NCI-H146 treated with DMSO at 0.1 percent for 48 hours (cell line): ENCODE measurements at regions not wholly inside any gene's neighbourhood (a gene's known extent, or its start where the extent isn't known, plus 50 kb on each side); places are given as distances from the start of the nearest gene placed in this dataset.

Source experiments
- DNase-seq: peaks from one replicate; lab custom pipeline; 2025; ENCODE audit not compliant: unreplicated experiment; lab: John Stamatoyannopoulos, UW

- DNase-seq, result no peak
These were observed 133.5 kb upstream of the MBL2 start for GRCh38 chr10:52906046-52906445.

GRCh38 chr10:52903397-52903938 lies 130.9 kb upstream of the MBL2 start:
- DNase-seq, result no peak

GRCh38 chr10:52900593-52900992 lies 128.0 kb upstream of the MBL2 start:
- no peak for DNase-seq

GRCh38 chr10:52897162-52897561 lies 124.6 kb upstream of the MBL2 start:
- DNase-seq, result no peak

- DNase-seq, result no peak
These were observed 122.5 kb upstream of the MBL2 start for GRCh38 chr10:52895059-52895458.

GRCh38 chr10:52890281-52890680 lies 117.7 kb upstream of the MBL2 start:
- no peak for DNase-seq

GRCh38 chr10:52889611-52890010 lies 117.0 kb upstream of the MBL2 start:
- no peak for DNase-seq

GRCh38 chr10:52883996-52884871 lies 111.7 kb upstream of the MBL2 start:
- peak; percentile 55 for DNase-seq

- DNase-seq, result no peak
These were observed 106.7 kb upstream of the MBL2 start for GRCh38 chr10:52879091-52879807.

GRCh38 chr10:52877451-52877850 lies 104.9 kb upstream of the MBL2 start:
- no peak for DNase-seq

GRCh38 chr10:52875336-52875735 lies 102.8 kb upstream of the MBL2 start:
- DNase-seq, result no peak

- no peak for DNase-seq
These were observed 102.0 kb upstream of the MBL2 start for GRCh38 chr10:52874581-52874980.

GRCh38 chr10:52871191-52871843 lies 98.7 kb upstream of the MBL2 start:
- no peak for DNase-seq

- no peak for DNase-seq
These were observed 98.0 kb upstream of the MBL2 start for GRCh38 chr10:52870562-52870961.

- DNase-seq, result no peak
These were observed 97.3 kb upstream of the MBL2 start for GRCh38 chr10:52869864-52870263.

- no peak for DNase-seq
These were observed 92.6 kb upstream of the MBL2 start for GRCh38 chr10:52865213-52865612.

GRCh38 chr10:52864201-52865106 lies 91.9 kb upstream of the MBL2 start:
- no peak for DNase-seq

GRCh38 chr10:52858722-52859121 lies 86.1 kb upstream of the MBL2 start:
- no peak for DNase-seq

GRCh38 chr10:52855546-52856325 lies 83.2 kb upstream of the MBL2 start:
- no peak for DNase-seq

- DNase-seq, result no peak
These were observed 81.1 kb upstream of the MBL2 start for GRCh38 chr10:52853704-52854103.
